ENCODE measurements at regions not wholly inside any gene's neighbourhood (a gene's known extent, or its start where the extent isn't known, plus 50 kb on each side); places are given as distances from the start of the nearest gene placed in this dataset.

GRCh38 chr11:123361110-123361509 lies 69.0 kb upstream of the GRAMD1B start:
- no peak for TF ChIP-seq CTCF (conservative IDR thresholded peaks at IDR 0.05; ENCODE audit: low read length)
- no peak for TF ChIP-seq EZH2phosphoT487 (IDR thresholded peaks at IDR 0.05; ENCODE audit: borderline replicate concordance)
- H3K4me1 ChIP-seq (ENCODE audit: insufficient read depth, low read length, poor library complexity, severe bottlenecking) = peaks cover 16% of the 10 kb centered on the region
- no peak overlapping the region for H2AFZ ChIP-seq (ENCODE audit: low read length)
- H3K9ac ChIP-seq (ENCODE audit: low read depth, low read length, poor library complexity, severe bottlenecking) = no peak overlapping the region
- no peaks in the 10 kb centered on the region for H3F3A ChIP-seq (ENCODE audit: low read depth)
- H3K27me3 ChIP-seq (ENCODE audit: insufficient read depth, low read length, poor library complexity, severe bottlenecking) = no peaks in the 10 kb centered on the region
- H3K36me3 ChIP-seq (ENCODE audit: insufficient read depth, low read length) = no peaks in the 10 kb centered on the region
- no peaks in the 10 kb centered on the region for H3K79me2 ChIP-seq (ENCODE audit: insufficient read depth, low read length)
- no peaks in the 10 kb centered on the region for H3K9me2 ChIP-seq (replicated peaks; ENCODE audit: low read depth, low read length)
- H3K9me3 ChIP-seq (ENCODE audit: insufficient read depth, low read depth, low read length) = no peaks in the 10 kb centered on the region
- H4K20me1 ChIP-seq (ENCODE audit: insufficient read depth, low read length, poor library complexity, severe bottlenecking) = no peaks in the 10 kb centered on the region
- no peak overlapping the region for H3K4me3 ChIP-seq (ENCODE audit: low read length, poor library complexity, severe bottlenecking)
- H3K4me2 ChIP-seq (ENCODE audit: low read depth, low read length, poor library complexity, severe bottlenecking) = no peak overlapping the region

- Histone ChIP-seq H3K36me3 (ENCODE audit: insufficient read depth, low read length) (no peaks in the 10 kb centered on the region), H3K9me2 (replicated peaks; ENCODE audit: low read depth, low read length) (no peaks in the 10 kb centered on the region), H4K20me1 (ENCODE audit: insufficient read depth, low read length, poor library complexity, severe bottlenecking) (no peaks in the 10 kb centered on the region), H3K4me3 (ENCODE audit: low read length, poor library complexity, severe bottlenecking) (no peak overlapping the region), H2AFZ (ENCODE audit: low read length) (no peak overlapping the region), H3F3A (ENCODE audit: low read depth) (no peaks in the 10 kb centered on the region), H3K9me3 (ENCODE audit: insufficient read depth, low read depth, low read length) (no peaks in the 10 kb centered on the region), H3K4me1 (ENCODE audit: insufficient read depth, low read length, poor library complexity, severe bottlenecking) (peaks cover 16% of the 10 kb centered on the region), H3K4me2 (ENCODE audit: low read depth, low read length, poor library complexity, severe bottlenecking) (no peak overlapping the region), H3K27me3 (ENCODE audit: insufficient read depth, low read length, poor library complexity, severe bottlenecking) (no peaks in the 10 kb centered on the region), H3K9ac (ENCODE audit: low read depth, low read length, poor library complexity, severe bottlenecking) (no peak overlapping the region), H3K79me2 (ENCODE audit: insufficient read depth, low read length) (no peaks in the 10 kb centered on the region)
- no peak for TF ChIP-seq EZH2phosphoT487 (IDR thresholded peaks at IDR 0.05; ENCODE audit: borderline replicate concordance)
- TF ChIP-seq CTCF (conservative IDR thresholded peaks at IDR 0.05; ENCODE audit: low read length) = no peak
Observed at GRCh38 chr11:123360267-123360936, 69.7 kb upstream of the GRAMD1B start.

- H4K20me1 ChIP-seq (ENCODE audit: insufficient read depth, low read length, poor library complexity, severe bottlenecking) = no peaks in the 10 kb centered on the region
- H3F3A ChIP-seq (ENCODE audit: low read depth) = no peaks in the 10 kb centered on the region
- H3K4me1 ChIP-seq (ENCODE audit: insufficient read depth, low read length, poor library complexity, severe bottlenecking) = peaks cover 13% of the 10 kb centered on the region
- no peaks in the 10 kb centered on the region for H3K9me2 ChIP-seq (replicated peaks; ENCODE audit: low read depth, low read length)
- peak overlapping the region; percentile 97 for H2AFZ ChIP-seq (ENCODE audit: low read length)
- no peaks in the 10 kb centered on the region for H3K9me3 ChIP-seq (ENCODE audit: insufficient read depth, low read depth, low read length)
- no peaks in the 10 kb centered on the region for H3K79me2 ChIP-seq (ENCODE audit: insufficient read depth, low read length)
- peak overlapping the region; percentile 77 for H3K4me3 ChIP-seq (ENCODE audit: low read length, poor library complexity, severe bottlenecking)
- H3K27me3 ChIP-seq (ENCODE audit: insufficient read depth, low read length, poor library complexity, severe bottlenecking) = no peaks in the 10 kb centered on the region
- H3K9ac ChIP-seq (ENCODE audit: low read depth, low read length, poor library complexity, severe bottlenecking) = peak overlapping the region; percentile 46
- TF ChIP-seq CTCF (conservative IDR thresholded peaks at IDR 0.05; ENCODE audit: low read length) (no peak; the same call in 1 of the 2 replicates), EZH2phosphoT487 (IDR thresholded peaks at IDR 0.05; ENCODE audit: borderline replicate concordance) (no peak)
- no peaks in the 10 kb centered on the region for H3K36me3 ChIP-seq (ENCODE audit: insufficient read depth, low read length)
- H3K4me2 ChIP-seq (ENCODE audit: low read depth, low read length, poor library complexity, severe bottlenecking) = peak overlapping the region; percentile 75
Observed at GRCh38 chr11:123357990-123358827, 71.9 kb upstream of the GRAMD1B start.

Data from Loucy (cell line).